Brain microvascular endothelial cell (primary cell): ENCODE measurements at regions not wholly inside any gene's neighbourhood (a gene's known extent, or its start where the extent isn't known, plus 50 kb on each side); places are given as distances from the start of the nearest gene placed in this dataset.

Experiments used
- DNase-seq: peaks from one replicate; pipeline ENCODE4 v3.0.0-alpha.2; 2020
- H3K27ac ChIP-seq: fragments of 250-450 bp; sonication (Bioruptor Pico); 2 replicates; pipeline ENCODE4 v1.5.1; 2020; ENCODE audit warnings: mild to moderate bottlenecking, moderate library complexity
- H3K27me3 ChIP-seq: fragments of 250-450 bp; sonication (Bioruptor Pico); replicated peaks from 2 replicates; pipeline ENCODE4 v1.5.1; 2020; ENCODE audit warnings: mild to moderate bottlenecking
- H3K36me3 ChIP-seq: fragments of 250-450 bp; sonication (Bioruptor Pico); replicated peaks from 2 replicates; pipeline ENCODE4 v1.5.1; 2020; ENCODE audit warnings: mild to moderate bottlenecking
- H3K4me3 ChIP-seq: 2 replicates; pipeline ENCODE4 v1.5.1; 2011; ENCODE audit warnings: low read depth, mild to moderate bottlenecking, control low read depth, low read length, moderate library complexity
- CTCF ChIP-seq: IDR thresholded peaks from 2 replicates; pipeline ENCODE4 v1.5.1; 2011; ENCODE audit warnings: low read depth, mild to moderate bottlenecking, moderate library complexity, low read length, control low read depth, inconsistent platforms; ENCODE audit errors: missing control alignments
- in situ Hi-C: cut with HindIII; loops from 2 replicates; pipeline ENCODE4 v1.10.0; 2017; ENCODE audit warnings: low sequenced_read_pairs, low pct_ligation_motif_present

GRCh38 chr1:199682081-199682480 is 345.4 kb upstream of the NR5A2 start:
- Histone ChIP-seq H3K4me3 (no peak overlapping the region), H3K27ac (no peak overlapping the region), H3K27me3 (no peaks in the 10 kb centered on the region), H3K36me3 (no peaks in the 10 kb centered on the region)
- no peak for DNase-seq
- in situ Hi-C loops = loop anchor here (25.0 kb wide), 1 partner anchor 355 kb away; the partner anchor contains the start of gene NR5A2
- no peak for TF ChIP-seq CTCF

- Histone ChIP-seq H3K27ac (peak overlapping the region; percentile 39), H3K36me3 (no peaks in the 10 kb centered on the region), H3K27me3 (no peaks in the 10 kb centered on the region), H3K4me3 (no peak overlapping the region)
- DNase-seq = peak; percentile 71
- TF ChIP-seq CTCF = peak; percentile 78
- in situ Hi-C loops = loop anchor here (25.0 kb wide), 1 partner anchor 353 kb away; the partner anchor contains the start of gene NR5A2
These were observed 342.7 kb upstream of the NR5A2 start for GRCh38 chr1:199684686-199685273.

GRCh38 chr1:199685369-199685768 is 342.1 kb upstream of the NR5A2 start:
- Histone ChIP-seq H3K4me3 (no peak overlapping the region), H3K27me3 (no peaks in the 10 kb centered on the region), H3K36me3 (no peaks in the 10 kb centered on the region), H3K27ac (peak overlapping the region; percentile 39)
- DNase-seq = peak; percentile 31
- in situ Hi-C loops = loop anchor here (25.0 kb wide), 1 partner anchor 352 kb away; the partner anchor contains the start of gene NR5A2
- no peak for TF ChIP-seq CTCF

- peak; percentile 16 for DNase-seq
- H3K27ac ChIP-seq = no peak overlapping the region
These were observed 340.2 kb upstream of the NR5A2 start for GRCh38 chr1:199687321-199687720.

GRCh38 chr1:199688133-199688676 is 339.3 kb upstream of the NR5A2 start:
- TF ChIP-seq CTCF = no peak
- Histone ChIP-seq H3K4me3 (no peak overlapping the region), H3K27ac (no peak overlapping the region), H3K27me3 (no peaks in the 10 kb centered on the region), H3K36me3 (no peaks in the 10 kb centered on the region)
- DNase-seq = no peak
- in situ Hi-C loops = loop anchor here (25.0 kb wide), 1 partner anchor 349 kb away; the partner anchor contains the start of gene NR5A2

More at GRCh38 chr1:199687321-199687720, 340.2 kb upstream of the NR5A2 start:
- Histone ChIP-seq H3K4me3 (no peak overlapping the region), H3K27me3 (no peaks in the 10 kb centered on the region), H3K36me3 (no peaks in the 10 kb centered on the region)
- in situ Hi-C loops = loop anchor here (25.0 kb wide), 1 partner anchor 350 kb away; the partner anchor contains the start of gene NR5A2
- no peak for TF ChIP-seq CTCF
